ENCODE measurements at regions not wholly inside any gene's neighbourhood (a gene's known extent, or its start where the extent isn't known, plus 50 kb on each side); places are given as distances from the start of the nearest gene placed in this dataset.
"Not testable (repeated sequence)": the region's sequence is repeated elsewhere in the genome, so short reads cannot be mapped to it uniquely, and the experiment has no call there.

- no peak for DNase-seq
These were observed 1402.0 kb downstream of the BRD1 start for GRCh38 chr22:48425641-48426040.

- no peak for DNase-seq
These were observed 1402.6 kb downstream of the BRD1 start for GRCh38 chr22:48425091-48425506.

- no peak for DNase-seq
These were observed 1403.0 kb downstream of the BRD1 start for GRCh38 chr22:48424661-48425060.

GRCh38 chr22:48424201-48424627, 1403.5 kb downstream of the BRD1 start:
- DNase-seq, result no peak

- DNase-seq, result no peak
These were observed 1404.2 kb downstream of the BRD1 start for GRCh38 chr22:48423481-48423911.

- no peak for DNase-seq
These were observed 1404.7 kb downstream of the BRD1 start for GRCh38 chr22:48422900-48423480.

GRCh38 chr22:48418831-48419230, 1408.8 kb downstream of the BRD1 start:
- no peak for DNase-seq

- DNase-seq, result no peak
These were observed 1410.2 kb downstream of the BRD1 start for GRCh38 chr22:48417225-48418070.

- DNase-seq, result no peak
These were observed 1411.1 kb downstream of the BRD1 start for GRCh38 chr22:48416396-48417224.

GRCh38 chr22:48415520-48415919, 1412.2 kb downstream of the BRD1 start:
- no peak for DNase-seq

- DNase-seq, result no peak
These were observed 1413.0 kb downstream of the BRD1 start for GRCh38 chr22:48414651-48415050.

- DNase-seq, result not testable (repeated sequence)
These were observed 1414.7 kb downstream of the BRD1 start for GRCh38 chr22:48412931-48413330.

- no peak for DNase-seq
These were observed 1417.1 kb downstream of the BRD1 start for GRCh38 chr22:48410536-48410935.

GRCh38 chr22:48407256-48407955, 1420.3 kb downstream of the BRD1 start:
- no peak for DNase-seq

- no peak for DNase-seq
These were observed 1421.5 kb downstream of the BRD1 start for GRCh38 chr22:48406161-48406560.

- no peak for DNase-seq
These were observed 1421.9 kb downstream of the BRD1 start for GRCh38 chr22:48405741-48406140.

GRCh38 chr22:48404801-48405447, 1422.7 kb downstream of the BRD1 start:
- no peak for DNase-seq

- no peak for DNase-seq
These were observed 1423.9 kb downstream of the BRD1 start for GRCh38 chr22:48403521-48404403.

- no peak for DNase-seq
These were observed 1425.1 kb downstream of the BRD1 start for GRCh38 chr22:48402591-48403031.

GRCh38 chr22:48401523-48401922, 1426.2 kb downstream of the BRD1 start:
- not testable (repeated sequence) for DNase-seq
